ENCODE measurements at regions not wholly inside any gene's neighbourhood (a gene's known extent, or its start where the extent isn't known, plus 50 kb on each side); places are given as distances from the start of the nearest gene placed in this dataset.

DNA sequence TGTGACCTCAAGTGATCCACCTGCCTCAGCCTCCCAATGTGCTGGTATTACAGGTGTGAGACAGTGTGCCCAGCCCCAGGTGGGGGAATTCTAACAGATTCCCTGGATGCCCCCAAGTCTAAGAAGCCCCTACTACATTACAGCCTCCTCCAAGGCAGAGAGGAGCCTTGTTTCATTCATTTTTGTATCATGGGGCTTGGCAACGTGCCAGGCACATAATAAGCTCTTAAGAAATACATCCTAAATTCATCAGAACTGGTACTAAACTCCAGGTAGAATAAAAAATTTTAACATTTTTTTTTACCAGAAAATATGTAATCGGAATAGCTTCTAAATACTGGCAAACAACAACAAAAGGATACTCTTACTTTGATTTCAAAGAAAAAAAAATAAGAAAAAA, 127.1 kb downstream of the CHIC2 start:
- Histone ChIP-seq H4K20me1 (replicated peaks; ENCODE audit: insufficient read depth) (no peaks in the 10 kb centered on the region), H3K4me2 (no peak overlapping the region), H3K27ac (ENCODE audit: low read depth) (no peak overlapping the region), H3K27me3 (ENCODE audit: insufficient read depth) (no peaks in the 10 kb centered on the region), H3K79me2 (replicated peaks; ENCODE audit: insufficient read depth) (no peaks in the 10 kb centered on the region), H2AFZ (no peak overlapping the region), H3K36me3 (ENCODE audit: insufficient read depth) (no peaks in the 10 kb centered on the region; the same call in 1 of the 2 replicates), H3K4me1 (ENCODE audit: insufficient read depth) (no peaks in the 10 kb centered on the region), H3F3A (replicated peaks; ENCODE audit: low read depth) (no peaks in the 10 kb centered on the region), H3K4me3 (no peak overlapping the region), H3K9me2 (ENCODE audit: insufficient read depth) (no peaks in the 10 kb centered on the region)
- ATAC-seq: no peak
- DNase-seq (ENCODE audit: low spot score): no peak
- Mint-ChIP-seq H3K36me3 (ENCODE audit: low read depth) (peaks cover 7% of the 10 kb centered on the region; the same call in 2 of the 3 replicates), H3K4me1 (peaks cover 3% of the 10 kb centered on the region; the same call in 1 of the 3 replicates), H3K27ac (no peak overlapping the region), H3K4me3 (no peak overlapping the region), H3K9me3 (peaks cover 26% of the 10 kb centered on the region), H3K27me3 (ENCODE audit: insufficient read depth, low read depth, poor library complexity) (no peaks in the 10 kb centered on the region)
- TF ChIP-seq POLR2AphosphoS5 (IDR thresholded peaks at IDR 0.05; ENCODE audit: low read depth): no peak
- TF ChIP-seq CREB1 (CRISPR knock-in tag; IDR thresholded peaks at IDR 0.05; ENCODE audit: low read depth): no peak
- TF ChIP-seq, protein P1, sequence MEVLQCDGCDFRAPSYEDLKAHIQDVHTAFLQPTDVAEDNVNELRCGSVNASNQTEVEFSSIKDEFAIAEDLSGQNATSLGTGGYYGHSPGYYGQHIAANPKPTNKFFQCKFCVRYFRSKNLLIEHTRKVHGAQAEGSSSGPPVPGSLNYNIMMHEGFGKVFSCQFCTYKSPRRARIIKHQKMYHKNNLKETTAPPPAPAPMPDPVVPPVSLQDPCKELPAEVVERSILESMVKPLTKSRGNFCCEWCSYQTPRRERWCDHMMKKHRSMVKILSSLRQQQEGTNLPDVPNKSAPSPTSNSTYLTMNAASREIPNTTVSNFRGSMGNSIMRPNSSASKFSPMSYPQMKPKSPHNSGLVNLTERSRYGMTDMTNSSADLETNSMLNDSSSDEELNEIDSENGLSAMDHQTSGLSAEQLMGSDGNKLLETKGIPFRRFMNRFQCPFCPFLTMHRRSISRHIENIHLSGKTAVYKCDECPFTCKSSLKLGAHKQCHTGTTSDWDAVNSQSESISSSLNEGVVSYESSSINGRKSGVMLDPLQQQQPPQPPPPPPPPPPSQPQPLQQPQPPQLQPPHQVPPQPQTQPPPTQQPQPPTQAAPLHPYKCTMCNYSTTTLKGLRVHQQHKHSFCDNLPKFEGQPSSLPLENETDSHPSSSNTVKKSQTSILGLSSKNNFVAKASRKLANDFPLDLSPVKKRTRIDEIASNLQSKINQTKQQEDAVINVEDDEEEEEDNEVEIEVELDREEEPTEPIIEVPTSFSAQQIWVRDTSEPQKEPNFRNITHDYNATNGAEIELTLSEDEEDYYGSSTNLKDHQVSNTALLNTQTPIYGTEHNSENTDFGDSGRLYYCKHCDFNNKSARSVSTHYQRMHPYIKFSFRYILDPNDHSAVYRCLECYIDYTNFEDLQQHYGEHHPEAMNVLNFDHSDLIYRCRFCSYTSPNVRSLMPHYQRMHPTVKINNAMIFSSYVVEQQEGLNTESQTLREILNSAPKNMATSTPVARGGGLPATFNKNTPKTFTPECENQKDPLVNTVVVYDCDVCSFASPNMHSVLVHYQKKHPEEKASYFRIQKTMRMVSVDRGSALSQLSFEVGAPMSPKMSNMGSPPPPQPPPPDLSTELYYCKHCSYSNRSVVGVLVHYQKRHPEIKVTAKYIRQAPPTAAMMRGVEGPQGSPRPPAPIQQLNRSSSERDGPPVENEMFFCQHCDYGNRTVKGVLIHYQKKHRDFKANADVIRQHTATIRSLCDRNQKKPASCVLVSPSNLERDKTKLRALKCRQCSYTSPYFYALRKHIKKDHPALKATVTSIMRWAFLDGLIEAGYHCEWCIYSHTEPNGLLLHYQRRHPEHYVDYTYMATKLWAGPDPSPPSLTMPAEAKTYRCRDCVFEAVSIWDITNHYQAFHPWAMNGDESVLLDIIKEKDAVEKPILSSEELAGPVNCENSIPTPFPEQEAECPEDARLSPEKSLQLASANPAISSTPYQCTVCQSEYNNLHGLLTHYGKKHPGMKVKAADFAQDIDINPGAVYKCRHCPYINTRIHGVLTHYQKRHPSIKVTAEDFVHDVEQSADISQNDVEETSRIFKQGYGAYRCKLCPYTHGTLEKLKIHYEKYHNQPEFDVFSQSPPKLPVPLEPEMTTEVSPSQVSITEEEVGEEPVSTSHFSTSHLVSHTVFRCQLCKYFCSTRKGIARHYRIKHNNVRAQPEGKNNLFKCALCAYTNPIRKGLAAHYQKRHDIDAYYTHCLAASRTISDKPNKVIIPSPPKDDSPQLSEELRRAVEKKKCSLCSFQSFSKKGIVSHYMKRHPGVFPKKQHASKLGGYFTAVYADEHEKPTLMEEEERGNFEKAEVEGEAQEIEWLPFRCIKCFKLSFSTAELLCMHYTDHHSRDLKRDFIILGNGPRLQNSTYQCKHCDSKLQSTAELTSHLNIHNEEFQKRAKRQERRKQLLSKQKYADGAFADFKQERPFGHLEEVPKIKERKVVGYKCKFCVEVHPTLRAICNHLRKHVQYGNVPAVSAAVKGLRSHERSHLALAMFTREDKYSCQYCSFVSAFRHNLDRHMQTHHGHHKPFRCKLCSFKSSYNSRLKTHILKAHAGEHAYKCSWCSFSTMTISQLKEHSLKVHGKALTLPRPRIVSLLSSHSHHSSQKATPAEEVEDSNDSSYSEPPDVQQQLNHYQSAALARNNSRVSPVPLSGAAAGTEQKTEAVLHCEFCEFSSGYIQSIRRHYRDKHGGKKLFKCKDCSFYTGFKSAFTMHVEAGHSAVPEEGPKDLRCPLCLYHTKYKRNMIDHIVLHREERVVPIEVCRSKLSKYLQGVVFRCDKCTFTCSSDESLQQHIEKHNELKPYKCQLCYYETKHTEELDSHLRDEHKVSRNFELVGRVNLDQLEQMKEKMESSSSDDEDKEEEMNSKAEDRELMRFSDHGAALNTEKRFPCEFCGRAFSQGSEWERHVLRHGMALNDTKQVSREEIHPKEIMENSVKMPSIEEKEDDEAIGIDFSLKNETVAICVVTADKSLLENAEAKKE (CRISPR knock-in tag; IDR thresholded peaks at IDR 0.05): no peak
- TF ChIP-seq JUNB (IDR thresholded peaks at IDR 0.05; ENCODE audit: unreplicated experiment): no peak
- TF ChIP-seq, protein P2, sequence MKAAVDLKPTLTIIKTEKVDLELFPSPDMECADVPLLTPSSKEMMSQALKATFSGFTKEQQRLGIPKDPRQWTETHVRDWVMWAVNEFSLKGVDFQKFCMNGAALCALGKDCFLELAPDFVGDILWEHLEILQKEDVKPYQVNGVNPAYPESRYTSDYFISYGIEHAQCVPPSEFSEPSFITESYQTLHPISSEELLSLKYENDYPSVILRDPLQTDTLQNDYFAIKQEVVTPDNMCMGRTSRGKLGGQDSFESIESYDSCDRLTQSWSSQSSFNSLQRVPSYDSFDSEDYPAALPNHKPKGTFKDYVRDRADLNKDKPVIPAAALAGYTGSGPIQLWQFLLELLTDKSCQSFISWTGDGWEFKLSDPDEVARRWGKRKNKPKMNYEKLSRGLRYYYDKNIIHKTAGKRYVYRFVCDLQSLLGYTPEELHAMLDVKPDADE (IDR thresholded peaks at IDR 0.05): no peak
- TF ChIP-seq, protein P3, sequence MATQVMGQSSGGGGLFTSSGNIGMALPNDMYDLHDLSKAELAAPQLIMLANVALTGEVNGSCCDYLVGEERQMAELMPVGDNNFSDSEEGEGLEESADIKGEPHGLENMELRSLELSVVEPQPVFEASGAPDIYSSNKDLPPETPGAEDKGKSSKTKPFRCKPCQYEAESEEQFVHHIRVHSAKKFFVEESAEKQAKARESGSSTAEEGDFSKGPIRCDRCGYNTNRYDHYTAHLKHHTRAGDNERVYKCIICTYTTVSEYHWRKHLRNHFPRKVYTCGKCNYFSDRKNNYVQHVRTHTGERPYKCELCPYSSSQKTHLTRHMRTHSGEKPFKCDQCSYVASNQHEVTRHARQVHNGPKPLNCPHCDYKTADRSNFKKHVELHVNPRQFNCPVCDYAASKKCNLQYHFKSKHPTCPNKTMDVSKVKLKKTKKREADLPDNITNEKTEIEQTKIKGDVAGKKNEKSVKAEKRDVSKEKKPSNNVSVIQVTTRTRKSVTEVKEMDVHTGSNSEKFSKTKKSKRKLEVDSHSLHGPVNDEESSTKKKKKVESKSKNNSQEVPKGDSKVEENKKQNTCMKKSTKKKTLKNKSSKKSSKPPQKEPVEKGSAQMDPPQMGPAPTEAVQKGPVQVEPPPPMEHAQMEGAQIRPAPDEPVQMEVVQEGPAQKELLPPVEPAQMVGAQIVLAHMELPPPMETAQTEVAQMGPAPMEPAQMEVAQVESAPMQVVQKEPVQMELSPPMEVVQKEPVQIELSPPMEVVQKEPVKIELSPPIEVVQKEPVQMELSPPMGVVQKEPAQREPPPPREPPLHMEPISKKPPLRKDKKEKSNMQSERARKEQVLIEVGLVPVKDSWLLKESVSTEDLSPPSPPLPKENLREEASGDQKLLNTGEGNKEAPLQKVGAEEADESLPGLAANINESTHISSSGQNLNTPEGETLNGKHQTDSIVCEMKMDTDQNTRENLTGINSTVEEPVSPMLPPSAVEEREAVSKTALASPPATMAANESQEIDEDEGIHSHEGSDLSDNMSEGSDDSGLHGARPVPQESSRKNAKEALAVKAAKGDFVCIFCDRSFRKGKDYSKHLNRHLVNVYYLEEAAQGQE (IDR thresholded peaks at IDR 0.05; ENCODE audit: unreplicated experiment): no peak
- no peak for TF ChIP-seq EZH2phosphoT487 (IDR thresholded peaks at IDR 0.05; ENCODE audit: unreplicated experiment)

Measured in GM23338 (cell line).